Psoas muscle (tissue), 7 donors: ENCODE measurements at regions not wholly inside any gene's neighbourhood (a gene's known extent, or its start where the extent isn't known, plus 50 kb on each side); places are given as distances from the start of the nearest gene placed in this dataset.
A peak's percentile ranks its signal among the peaks of the same experiment; 100 is the strongest.

Experiments
- ATAC-seq, 4 donors: fragments of 200-7000 bp; cut with Tn5 transposase; one replicate each; pipeline ENCODE4 v1.9.1; 2020; ENCODE audit warnings: moderate library complexity in 3 of 4, mild to moderate bottlenecking in 2 of 4
- DNase-seq, 2 donors: peaks; one replicate each; pipeline ENCODE4 v3.0.0-alpha.2; 2020
- H3K27ac ChIP-seq: fragments of 200-600 bp; one replicate; pipeline ENCODE4 v1.8.0; 2022
- H3K27me3 ChIP-seq, 3 donors: fragments of 200-600 bp in 1 of 3; one replicate each; pipeline versions ENCODE4 v1.6.1 to v1.8.0; 2013 to 2022; ENCODE audit warnings: low read length in 2 of 3, mild to moderate bottlenecking in 2 of 3, moderate library complexity in 1 of 3; ENCODE audit not compliant: insufficient read depth in 3 of 3
- H3K36me3 ChIP-seq, 2 donors: fragments of 200-600 bp in 1 of 2; one replicate each; pipeline versions ENCODE4 v1.6.1 to v1.8.0; 2013 to 2022; ENCODE audit warnings: low read depth in 1 of 2, mild to moderate bottlenecking in 1 of 2, moderate library complexity in 1 of 2; ENCODE audit not compliant: insufficient read depth in 1 of 2
- H3K4me1 ChIP-seq: fragments of 200-600 bp; one replicate; pipeline ENCODE4 v1.8.0; 2022
- H3K4me3 ChIP-seq: fragments of 200-600 bp; one replicate; pipeline ENCODE4 v1.8.0; 2022; ENCODE audit warnings: mild to moderate bottlenecking
- H3K9me3 ChIP-seq: fragments of 200-600 bp; one replicate; pipeline ENCODE4 v1.8.0; 2022
- WGBS, 3 donors: extraction: QIAGEN DNeasy Blood & Tissue Kit; methylation state at CpG; one replicate each; pipeline versions ENCODE4 v1.1.6 to v1.1.7; 2013; 5-methylcytosine and 5-hydroxymethylcytosine counted together
- intact Hi-C, 2 donors: fragments of 100-400 bp; cut with DNase I; formaldehyde crosslinking; loops; one replicate each; pipeline versions ENCODE4 v1.11.0 to v1.14.2; 2022
- TF ChIP-seq, protein P1 (sequence below): fragments of 200-600 bp; IDR thresholded peaks from one replicate; pipeline ENCODE4 v1.8.0; 2022; ENCODE audit warnings: antibody characterized with exemption
- donor health status: healthy with polysubstance abuse.
- donor health status: DM: no; HTN: no; CAD: no; lungs with moderate emphysema.
- donor health status: Bipolar disorder and iron deficiency.
- donor health status: healthy.
- donor health status: DM: yes; HTN: yes; CAD: no.
- donor health status: DM: no; HTN: no; CAD: no.
- donor health status: DM: yes; HTN: yes; CAD: no.

- Histone ChIP-seq H3K4me1 (peaks cover 2% of the 10 kb centered on the region), H3K4me3 (no peak overlapping the region), H3K27ac (no peak overlapping the region), H3K9me3 (no peaks in the 10 kb centered on the region), H3K27me3 (no peaks in the 10 kb centered on the region), H3K36me3 (no peaks in the 10 kb centered on the region)
- no peak for DNase-seq
- intact Hi-C loops, result no loop called here
- TF ChIP-seq, protein P1, sequence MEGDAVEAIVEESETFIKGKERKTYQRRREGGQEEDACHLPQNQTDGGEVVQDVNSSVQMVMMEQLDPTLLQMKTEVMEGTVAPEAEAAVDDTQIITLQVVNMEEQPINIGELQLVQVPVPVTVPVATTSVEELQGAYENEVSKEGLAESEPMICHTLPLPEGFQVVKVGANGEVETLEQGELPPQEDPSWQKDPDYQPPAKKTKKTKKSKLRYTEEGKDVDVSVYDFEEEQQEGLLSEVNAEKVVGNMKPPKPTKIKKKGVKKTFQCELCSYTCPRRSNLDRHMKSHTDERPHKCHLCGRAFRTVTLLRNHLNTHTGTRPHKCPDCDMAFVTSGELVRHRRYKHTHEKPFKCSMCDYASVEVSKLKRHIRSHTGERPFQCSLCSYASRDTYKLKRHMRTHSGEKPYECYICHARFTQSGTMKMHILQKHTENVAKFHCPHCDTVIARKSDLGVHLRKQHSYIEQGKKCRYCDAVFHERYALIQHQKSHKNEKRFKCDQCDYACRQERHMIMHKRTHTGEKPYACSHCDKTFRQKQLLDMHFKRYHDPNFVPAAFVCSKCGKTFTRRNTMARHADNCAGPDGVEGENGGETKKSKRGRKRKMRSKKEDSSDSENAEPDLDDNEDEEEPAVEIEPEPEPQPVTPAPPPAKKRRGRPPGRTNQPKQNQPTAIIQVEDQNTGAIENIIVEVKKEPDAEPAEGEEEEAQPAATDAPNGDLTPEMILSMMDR, result no peak
- no peak for ATAC-seq
Observed at GRCh38 chr1:56222914-56223540, 356.3 kb downstream of the PLPP3 start.

GRCh38 chr1:56220021-56220420 is 359.3 kb downstream of the PLPP3 start:
- H3K4me1 ChIP-seq, result no peaks in the 10 kb centered on the region
- 78 to 90% (median 79%) methylated on average over 4 of the region's 4 CpGs for WGBS, 3 donors
- intact Hi-C loops, result no loop called here

GRCh38 chr1:56218023-56218422 is 361.3 kb downstream of the PLPP3 start:
- Histone ChIP-seq H3K27me3 (no peaks in the 10 kb centered on the region), H3K4me3 (no peak overlapping the region), H3K4me1 (no peaks in the 10 kb centered on the region), H3K9me3 (no peaks in the 10 kb centered on the region), H3K36me3 (no peaks in the 10 kb centered on the region), H3K27ac (no peak overlapping the region)
- 85 to 92% (median 85%) methylated on average over 4 of the region's 4 CpGs for WGBS, 3 donors
- TF ChIP-seq, protein P1, result no peak
- ATAC-seq (no peak), DNase-seq (no peak)
- intact Hi-C loops, result no loop called here

More at GRCh38 chr1:56220021-56220420, 359.3 kb downstream of the PLPP3 start:
- no peaks in the 10 kb centered on the region for H3K9me3 ChIP-seq
- no peak overlapping the region for H3K27ac ChIP-seq
- H3K36me3 ChIP-seq, result no peaks in the 10 kb centered on the region
- H3K4me3 ChIP-seq, result no peak overlapping the region
- ATAC-seq (no peak), DNase-seq (no peak)
- TF ChIP-seq, protein P1, result no peak
- no peaks in the 10 kb centered on the region for H3K27me3 ChIP-seq

DNA sequence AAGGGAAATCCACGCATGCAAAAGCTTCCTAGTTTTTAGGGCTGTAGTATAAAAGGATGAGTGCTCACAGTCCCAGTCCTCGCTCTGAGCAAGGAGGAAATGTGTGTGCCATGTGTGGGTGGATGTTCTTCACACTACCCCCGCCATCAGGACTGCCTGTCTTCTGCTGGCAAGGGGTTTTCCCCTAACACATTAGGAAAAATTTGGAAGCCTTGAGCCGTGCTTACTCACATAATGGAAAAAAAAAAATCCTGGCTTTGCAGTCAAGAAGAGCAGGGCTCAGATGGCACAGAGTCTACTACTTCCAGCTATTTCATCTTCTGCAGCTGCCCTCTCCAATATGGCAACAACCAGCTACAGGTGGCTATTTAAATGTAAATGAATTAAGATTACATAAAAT is 363.1 kb downstream of the PLPP3 start:
- H3K9me3 ChIP-seq, result no peaks in the 10 kb centered on the region
- ATAC-seq (peak; percentile 28 to 65 (median 35)), DNase-seq (no peak)
- 34 to 43% (median 36%) methylated on average over 4 of the region's 4 CpGs for WGBS, 3 donors
- no peaks in the 10 kb centered on the region for H3K4me1 ChIP-seq
- H3K4me3 ChIP-seq, result no peak overlapping the region
- H3K27me3 ChIP-seq, result no peaks in the 10 kb centered on the region
- TF ChIP-seq, protein P1, result no peak
- no peaks in the 10 kb centered on the region for H3K36me3 ChIP-seq
- intact Hi-C loops, result no loop called here
- no peak overlapping the region for H3K27ac ChIP-seq

- no peaks in the 10 kb centered on the region for H3K36me3 ChIP-seq
- intact Hi-C loops, result no loop called here
- no peak overlapping the region for H3K27ac ChIP-seq
- 68 to 75% (median 70%) methylated on average over 4 of the region's 4 CpGs for WGBS, 3 donors
- no peaks in the 10 kb centered on the region for H3K27me3 ChIP-seq
- no peak overlapping the region for H3K4me3 ChIP-seq
- DNase-seq (no peak), ATAC-seq (no peak)
- TF ChIP-seq, protein P1, result no peak
- no peaks in the 10 kb centered on the region for H3K4me1 ChIP-seq
- no peaks in the 10 kb centered on the region for H3K9me3 ChIP-seq
Observed at GRCh38 chr1:56215771-56216170, 363.6 kb downstream of the PLPP3 start.
